GM19324 (cell line): ENCODE measurements at regions not wholly inside any gene's neighbourhood (a gene's known extent, or its start where the extent isn't known, plus 50 kb on each side); places are given as distances from the start of the nearest gene placed in this dataset.
"Not testable (repeated sequence)": the region's sequence is repeated elsewhere in the genome, so short reads cannot be mapped to it uniquely, and the experiment has no call there.

Source experiments
- ATAC-seq: cut with Tn5 transposase; IDR thresholded peaks from one replicate; pipeline ENCODE4 v1.9.1; 2021; ENCODE audit warnings: mild to moderate bottlenecking, moderate library complexity; ENCODE audit not compliant: unreplicated experiment, low FRiP score

DNA sequence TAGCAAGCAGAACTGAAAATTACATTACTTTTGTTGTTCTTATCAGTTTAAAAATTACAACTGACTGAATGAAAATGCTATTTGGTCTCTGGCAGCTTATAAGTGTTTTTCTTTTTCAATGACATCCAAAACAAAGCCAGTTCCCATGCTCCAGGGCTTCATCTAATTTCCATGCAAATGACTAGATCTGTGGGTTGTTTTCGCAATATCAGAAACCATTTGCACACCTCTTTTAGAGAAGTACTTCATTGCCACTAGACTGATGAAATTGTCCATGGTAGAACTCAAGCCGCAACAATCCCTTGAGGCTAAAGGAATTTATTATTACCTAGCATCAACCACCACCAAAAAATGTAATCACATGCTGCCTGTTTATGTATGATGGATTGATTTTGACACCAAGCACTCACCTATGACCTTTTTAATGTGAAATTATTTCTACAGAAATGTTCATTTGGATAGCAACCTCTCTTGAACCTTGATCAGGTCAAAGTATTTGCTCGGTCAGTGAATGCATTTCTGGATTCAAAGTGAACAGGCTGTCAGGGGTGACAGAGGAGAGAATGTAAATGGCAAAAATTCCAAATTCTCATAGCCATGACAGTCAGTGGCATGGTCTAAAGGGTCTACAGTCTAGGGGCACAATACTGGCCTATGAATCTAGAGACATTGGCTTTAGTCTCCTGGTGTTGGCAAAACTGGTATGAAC, 769.3 kb downstream of the SORCS1 start:
- ATAC-seq, result no peak

DNA sequence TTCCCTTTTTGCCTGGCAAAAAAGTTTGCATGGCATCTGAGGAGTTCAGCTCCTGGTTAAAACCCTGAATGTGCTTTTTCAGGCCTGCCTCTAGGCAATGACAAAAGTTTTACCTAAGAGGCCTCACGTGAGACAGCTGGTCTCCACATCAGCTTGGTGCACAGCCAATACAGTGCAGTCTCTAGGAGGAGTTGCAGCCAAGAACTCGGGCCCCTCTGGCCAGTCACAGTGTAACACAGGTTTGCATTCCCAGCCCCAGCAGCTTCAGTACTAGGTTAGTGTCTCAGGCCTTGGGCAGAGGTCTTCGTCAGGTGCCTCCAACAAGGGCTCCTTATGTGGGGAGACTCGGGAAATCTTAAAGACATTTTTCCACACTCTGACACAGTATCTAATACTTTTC, 771.7 kb downstream of the SORCS1 start:
- no peak for ATAC-seq

DNA sequence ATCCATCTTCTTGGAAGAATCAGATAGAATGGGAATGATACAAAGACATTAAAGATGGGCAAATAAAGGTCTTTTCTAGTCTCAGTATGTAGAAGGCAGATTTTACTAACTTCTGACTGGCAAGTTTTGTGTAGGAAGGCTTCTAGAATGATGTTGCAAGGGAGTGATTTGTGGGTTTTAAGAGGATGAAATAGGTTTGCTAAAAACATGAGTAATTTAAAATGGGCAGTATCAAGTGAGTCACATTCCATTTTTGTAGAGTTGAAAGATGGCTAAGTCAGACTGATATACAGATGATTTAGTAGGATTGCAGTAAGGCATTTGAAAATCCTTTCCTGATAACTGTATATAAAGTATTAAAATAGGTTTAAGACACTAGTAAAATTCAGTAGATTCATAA, 777.4 kb downstream of the SORCS1 start:
- ATAC-seq, result no peak

DNA sequence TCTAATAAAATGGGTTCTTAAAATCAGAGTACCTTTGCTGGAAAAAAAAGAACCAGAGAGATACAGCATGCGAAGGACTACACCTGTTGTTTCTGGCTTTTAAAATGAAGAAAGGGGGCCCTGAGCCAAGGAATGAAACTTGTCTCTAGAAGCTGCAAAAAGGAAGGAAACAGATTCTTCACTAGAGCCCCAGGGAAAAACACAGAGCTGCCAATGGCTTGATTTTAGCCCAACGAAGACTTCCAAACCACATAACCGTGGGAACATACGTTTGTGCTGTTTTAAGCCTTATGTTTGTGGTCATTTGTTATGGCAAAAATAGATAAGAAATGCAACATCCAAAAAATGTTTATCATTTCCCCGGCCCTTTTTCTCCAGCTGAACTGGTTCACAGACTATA, 780.0 kb downstream of the SORCS1 start:
- ATAC-seq, result no peak

DNA sequence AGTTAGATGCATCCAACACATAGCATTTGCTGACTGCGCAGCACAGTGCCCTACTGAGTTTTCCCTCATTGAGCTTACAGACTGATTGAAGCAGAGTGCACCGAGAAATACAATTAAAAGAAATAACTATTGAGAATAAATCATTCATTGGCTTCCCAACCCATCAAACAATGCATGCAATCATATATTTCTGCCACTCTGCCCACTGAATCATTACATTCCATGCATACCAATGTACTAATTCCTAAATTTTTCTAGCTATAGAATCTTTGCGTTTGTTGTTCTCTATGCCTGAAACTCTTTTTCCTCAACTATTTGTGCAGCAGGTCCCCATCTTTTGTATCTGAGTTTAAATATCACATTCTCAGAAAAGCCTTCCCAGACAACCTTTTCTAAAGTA, 783.8 kb downstream of the SORCS1 start:
- ATAC-seq, result no peak

DNA sequence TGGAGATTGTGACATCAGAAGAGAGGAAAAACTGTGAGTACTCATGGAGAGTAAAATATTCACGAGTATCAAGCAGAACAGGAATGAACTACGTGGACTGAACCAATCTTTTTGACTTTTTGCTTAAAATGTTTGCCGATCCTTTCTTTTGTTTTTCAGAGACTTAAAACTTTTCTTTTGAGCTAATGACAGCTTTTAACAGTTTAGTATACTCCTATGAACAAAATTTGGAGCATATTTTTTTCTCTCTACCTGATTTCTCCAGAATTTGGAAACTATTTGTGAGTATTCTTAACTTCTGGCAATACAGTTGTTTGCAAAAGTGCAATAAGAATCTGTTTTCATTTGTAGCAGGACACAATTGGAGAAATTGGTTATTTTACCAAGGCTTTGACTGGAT, 786.3 kb downstream of the SORCS1 start:
- ATAC-seq, result no peak

DNA sequence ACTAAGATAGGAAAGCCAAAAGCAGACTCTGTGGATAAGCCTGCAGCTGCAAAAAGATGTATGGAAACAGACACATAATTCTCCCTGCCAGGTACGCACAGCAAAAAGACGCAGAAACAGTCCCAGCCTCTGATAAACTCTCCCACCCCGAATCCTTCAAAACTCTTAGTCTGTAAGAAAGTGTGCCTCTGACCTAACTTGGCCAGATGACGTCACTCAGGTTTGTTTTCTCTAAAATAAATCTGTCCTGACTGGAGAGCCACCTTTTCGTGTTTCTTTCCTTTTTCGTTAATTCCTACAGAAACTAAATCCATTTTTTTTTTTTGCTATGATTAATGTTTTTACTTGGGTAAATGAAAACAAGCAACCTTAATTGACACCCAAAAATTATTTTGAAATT, 793.8 kb downstream of the SORCS1 start:
- no peak for ATAC-seq

DNA sequence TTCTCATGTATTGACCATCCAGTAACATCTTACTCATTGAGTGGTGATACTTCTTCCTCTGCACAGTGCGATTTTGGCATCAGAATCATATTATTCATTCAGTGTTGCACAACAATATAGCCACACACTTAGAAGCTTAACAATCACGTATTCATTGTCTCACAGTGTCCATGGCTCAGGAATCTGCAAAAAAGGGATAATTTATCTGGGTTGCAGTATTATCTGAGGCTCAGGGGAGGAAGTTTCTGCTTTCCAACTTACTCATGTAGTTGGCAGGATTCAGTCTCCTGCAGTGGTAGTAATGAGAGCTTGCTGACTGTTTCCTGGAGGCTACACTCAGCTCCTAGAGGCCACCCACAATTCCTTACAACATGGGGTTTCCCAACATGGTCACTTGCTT, 803.6 kb downstream of the SORCS1 start:
- ATAC-seq, result no peak

DNA sequence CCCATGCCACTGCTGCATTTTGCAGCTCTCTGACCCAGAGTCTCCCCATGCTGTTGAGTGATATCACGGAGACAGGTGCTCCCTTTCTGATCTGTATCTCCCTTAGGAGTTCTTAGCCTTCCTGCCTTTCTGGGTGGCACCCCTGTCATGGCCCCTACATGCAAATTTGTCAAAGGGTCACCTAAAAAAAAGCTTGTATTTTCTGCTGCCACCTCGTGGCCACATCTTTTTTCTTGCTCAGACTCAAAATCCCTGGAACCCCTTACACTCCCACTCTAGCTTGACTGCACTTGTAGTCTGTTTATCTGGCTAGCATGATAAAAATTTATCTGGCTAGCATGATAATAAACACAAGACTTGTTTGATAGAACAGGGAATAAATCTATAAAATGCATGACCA, 809.1 kb downstream of the SORCS1 start:
- ATAC-seq, result no peak

DNA sequence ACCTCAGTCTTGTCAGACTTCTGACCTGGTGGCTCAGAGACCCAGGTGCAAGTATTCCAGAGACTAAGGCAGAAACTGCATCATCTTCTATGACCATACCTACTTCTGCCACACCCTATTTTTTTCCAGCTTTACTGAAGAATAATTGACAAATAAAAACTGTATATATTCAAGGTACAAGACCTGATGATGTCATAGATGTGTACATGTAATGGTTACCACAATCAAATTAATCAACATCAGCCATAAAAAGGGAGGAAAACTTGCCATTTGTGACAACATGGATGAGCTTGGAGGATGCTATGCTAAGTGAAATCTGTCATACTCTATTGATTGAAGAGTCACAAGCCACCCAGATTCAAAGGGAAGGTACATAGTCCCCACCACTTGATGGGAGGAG, 815.6 kb downstream of the SORCS1 start:
- no peak for ATAC-seq

DNA sequence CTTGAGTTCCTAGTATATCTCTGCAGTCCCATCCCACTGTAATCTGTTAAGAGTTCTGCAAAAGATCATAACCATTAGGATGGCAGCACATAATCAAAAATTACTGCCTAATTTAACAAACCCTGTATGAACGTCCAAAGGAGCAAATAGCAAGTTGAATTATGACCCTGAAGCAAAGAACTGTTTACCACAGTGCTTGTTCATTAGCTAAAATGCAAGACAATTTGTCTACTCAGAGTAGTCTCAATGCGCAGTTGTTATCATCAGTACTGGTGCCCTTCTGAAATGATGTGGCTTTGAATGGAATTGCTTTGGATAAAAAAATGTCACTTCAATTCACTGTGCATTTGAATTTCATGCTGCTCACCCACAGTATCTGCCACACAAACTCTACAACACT, 817.0 kb downstream of the SORCS1 start:
- ATAC-seq, result no peak

DNA sequence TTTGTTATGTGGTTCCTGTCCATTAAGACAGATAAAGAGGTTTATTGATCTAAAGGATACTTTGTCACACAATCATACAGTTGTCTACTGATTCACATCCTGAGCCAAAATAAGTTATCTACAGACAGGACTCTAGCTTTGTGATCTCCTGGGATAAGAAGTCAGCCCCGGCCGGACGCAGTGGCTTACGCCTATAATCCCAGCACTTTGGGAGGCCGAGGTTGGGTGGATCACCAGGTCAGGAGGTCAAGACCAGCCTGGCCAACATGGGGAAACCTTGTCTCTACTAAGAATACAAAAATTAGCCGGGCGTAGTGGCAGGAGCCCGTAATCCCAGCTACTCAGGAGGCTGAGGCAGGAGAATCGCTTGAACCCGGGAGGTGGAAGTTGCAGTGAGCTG, 821.0 kb downstream of the SORCS1 start:
- not testable (repeated sequence) for ATAC-seq

DNA sequence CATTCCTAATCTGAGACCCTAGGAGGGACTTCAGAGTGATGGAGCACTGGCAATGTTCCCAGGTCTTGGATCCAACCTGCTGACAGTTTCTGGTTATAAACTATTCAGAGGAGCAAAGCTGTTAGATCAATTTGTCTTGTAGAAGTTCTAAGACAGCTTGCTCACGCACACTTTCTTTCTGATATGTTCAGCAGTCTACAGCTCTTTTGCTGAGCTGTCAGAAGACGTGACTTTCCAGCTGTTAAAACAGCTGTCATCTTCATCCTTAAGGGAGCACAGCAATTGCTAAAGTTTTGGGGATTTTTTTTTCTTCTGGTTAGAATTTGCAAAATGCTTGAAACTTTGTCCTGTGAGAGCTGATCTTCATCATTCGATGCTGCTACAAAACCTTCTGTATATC, 823.1 kb downstream of the SORCS1 start:
- ATAC-seq, result no peak

DNA sequence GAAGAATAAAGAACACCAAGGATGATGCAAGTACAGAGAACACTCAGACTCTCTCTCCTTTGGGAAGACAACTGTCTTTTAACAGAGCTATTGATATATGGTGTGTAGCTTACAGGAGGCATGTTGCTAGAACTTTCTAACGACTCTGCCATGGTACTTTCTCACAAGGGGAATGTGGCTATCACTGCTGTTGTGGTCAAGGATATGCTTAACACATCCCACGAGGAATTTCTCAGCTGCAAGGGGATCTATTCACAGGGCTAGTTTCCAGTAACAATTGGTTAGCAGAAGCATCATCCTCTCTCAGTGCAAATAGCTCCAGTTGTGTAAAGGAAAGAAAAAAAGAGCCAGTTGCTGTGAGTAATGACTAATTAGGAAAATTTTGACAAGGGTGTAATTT, 826.0 kb downstream of the SORCS1 start:
- no peak for ATAC-seq

DNA sequence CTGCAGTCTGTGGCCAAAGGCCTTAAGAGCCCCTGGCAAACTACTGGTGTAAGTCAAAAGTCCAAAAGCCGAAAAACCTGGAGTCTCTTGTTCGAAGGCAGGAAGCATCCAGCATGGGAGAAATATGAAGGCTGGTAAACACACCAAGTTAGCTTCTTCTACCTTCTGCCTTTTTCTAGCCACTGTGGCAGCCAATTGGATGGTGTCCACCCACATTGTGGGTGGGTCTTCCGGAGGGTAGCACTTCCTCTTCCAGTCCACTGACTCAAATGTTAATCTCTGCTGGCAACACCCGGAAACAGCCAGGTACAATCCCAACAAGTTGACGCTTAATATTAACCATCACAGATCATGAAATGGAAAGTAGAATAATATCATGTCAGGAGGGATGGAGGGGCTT, 827.6 kb downstream of the SORCS1 start:
- no peak for ATAC-seq

DNA sequence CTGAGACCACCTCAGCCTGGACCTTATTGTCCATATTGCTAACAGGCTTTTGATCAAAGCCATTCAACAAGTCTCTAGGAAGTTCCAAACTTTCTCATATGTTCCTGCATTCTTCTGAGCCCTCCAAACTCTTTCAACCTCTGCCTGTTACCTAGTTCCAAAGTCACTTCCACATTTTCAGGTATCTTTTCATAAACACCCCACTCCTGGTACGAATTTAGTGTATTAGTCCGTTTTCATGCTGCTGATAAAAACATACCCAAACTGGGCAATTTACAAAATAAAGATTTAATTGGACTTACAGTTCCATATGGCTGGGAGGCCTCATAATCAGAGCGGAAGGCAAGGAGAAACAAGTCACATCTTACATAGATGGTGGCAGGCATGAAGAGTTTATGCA, 836.8 kb downstream of the SORCS1 start:
- ATAC-seq, result no peak

DNA sequence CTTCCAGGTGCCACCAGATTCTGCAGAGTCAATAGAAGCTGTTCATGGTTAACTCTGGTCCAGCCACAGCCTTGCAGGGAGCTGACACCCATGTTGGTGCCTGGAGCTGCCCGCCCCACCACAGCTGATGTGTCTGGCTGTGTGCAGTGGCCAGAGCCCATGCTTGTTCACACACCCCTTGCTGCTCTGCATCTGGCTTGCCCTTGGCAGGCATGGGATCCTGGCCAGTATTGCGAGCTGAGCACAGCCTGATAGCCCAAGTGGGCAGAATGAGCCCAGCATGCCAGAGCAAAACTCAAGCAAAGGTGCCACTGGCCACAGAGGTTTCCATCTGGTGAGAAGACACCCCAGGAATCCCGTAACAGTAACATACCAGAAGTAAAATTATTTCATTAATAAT, 843.6 kb downstream of the SORCS1 start:
- no peak for ATAC-seq

DNA sequence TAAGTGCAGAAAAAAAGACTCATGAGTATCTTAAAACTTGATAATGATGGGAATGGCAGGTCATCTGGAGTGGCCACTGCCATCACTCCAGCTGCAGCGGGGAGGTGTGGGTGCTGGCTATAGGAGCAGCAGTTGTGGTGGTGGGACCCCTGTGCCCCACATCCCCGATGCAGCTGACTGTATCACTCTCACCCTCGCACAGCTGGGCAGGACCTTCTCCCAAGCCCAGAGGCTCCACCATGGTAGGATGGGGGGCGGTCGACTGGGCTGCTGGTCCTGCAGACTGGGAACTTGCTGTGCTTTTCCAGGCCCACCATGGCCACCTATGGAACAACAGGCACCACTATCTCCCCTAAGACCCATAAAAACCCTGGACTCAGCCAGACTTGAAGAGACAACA, 844.4 kb downstream of the SORCS1 start:
- no peak for ATAC-seq

DNA sequence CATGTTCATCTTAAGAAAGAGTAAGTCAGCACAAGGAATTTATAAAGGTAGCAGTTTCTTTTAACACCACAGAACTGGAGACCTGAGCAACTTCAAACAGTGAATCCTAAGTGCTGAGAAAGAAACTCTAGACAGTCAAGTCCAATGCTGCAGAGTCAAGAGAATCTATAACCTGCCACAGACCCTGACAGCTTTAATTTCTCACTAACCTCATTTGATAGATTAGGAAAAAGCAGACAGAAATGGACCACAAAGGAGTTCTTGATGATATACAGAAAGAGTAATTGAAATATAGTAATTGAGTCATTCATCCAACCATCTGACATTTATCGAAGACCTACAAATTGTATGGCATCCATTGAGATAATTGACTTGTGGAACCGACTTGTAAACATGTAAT, 847.0 kb downstream of the SORCS1 start:
- no peak for ATAC-seq

DNA sequence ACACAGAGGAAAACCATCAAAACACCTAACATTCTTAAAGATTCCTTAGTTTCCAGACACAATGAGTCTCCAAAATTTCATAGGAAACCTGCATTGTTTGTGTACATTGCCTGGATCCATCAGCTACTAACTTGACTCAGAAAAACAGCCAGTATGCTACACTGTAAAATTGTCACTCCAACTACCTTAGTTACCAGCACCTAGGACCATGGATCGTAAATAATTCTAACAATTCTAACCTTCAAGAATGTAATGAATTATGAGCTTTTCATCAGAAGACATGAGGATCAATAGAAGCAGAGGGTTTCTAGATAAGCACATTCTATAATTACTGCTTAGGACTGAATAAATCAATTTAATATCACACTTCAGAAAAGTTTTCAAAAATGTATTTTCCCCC, 851.5 kb downstream of the SORCS1 start:
- ATAC-seq, result no peak

DNA sequence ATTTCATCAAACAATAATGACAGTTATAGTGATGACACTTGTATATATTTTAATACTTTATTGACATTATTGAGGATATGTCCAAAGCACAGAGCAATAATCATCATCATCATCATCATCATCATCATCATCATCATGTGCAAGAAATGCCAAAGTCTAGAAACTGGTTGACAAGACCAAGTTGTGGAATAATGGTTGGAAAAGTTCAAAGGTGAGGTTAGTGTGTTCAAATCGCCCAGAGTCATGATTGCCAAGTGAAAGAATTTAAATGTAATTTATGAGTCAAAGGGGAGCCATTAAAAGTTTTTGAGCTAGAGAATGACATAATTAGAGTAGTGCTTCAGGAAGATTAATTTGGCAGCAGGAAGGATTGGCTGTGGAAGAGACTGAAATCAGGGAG, 852.4 kb downstream of the SORCS1 start:
- no peak for ATAC-seq

DNA sequence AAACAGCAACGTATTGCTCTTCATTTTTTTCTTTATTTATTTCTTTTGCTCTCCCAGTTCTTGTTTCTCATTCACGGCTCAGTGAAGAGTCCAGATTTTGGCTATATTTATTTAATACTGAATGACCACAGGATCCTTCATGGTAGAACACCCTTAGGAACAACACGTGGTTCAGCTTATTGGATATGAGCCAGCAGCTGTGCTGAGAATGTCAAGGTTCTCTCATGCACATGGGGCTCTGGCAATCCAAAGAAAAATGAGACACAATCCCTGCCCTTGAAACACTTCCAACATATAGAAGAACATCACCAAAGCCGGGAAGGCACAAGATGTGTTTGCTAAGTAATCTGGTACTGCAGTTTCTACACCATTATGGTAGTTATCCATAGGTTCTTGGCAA, 852.9 kb downstream of the SORCS1 start:
- no peak for ATAC-seq

DNA sequence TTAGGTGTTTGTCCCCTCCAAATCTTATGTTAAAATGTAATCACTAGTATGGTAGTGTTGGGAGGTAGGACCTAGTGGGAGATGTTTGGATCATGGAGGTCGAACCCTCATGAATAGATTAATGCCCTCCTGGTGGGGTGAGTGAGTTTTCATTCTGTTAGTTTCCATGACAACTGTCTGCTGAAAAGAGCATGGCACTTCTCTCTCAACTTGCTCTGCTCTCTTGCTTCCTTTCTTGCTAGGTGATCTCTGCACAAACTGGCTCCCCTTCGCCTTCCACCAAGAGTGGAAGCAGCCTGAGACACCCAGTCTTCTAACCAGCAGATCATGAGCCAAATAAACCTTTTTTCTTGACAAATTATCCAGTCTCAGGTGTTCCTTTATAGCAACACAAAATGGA, 853.9 kb downstream of the SORCS1 start:
- ATAC-seq, result no peak
